Esophagus muscularis mucosa (tissue), 4 donors: ENCODE measurements at regions not wholly inside any gene's neighbourhood (a gene's known extent, or its start where the extent isn't known, plus 50 kb on each side); places are given as distances from the start of the nearest gene placed in this dataset.

Experiments used
- DNase-seq: peaks from one replicate; pipeline ENCODE4 v3.0.0-alpha.2; 2017; ENCODE audit errors: extremely low spot score
- H3K27ac ChIP-seq, 4 donors: fragments of 200-600 bp; sonication (generic); replicated peaks in 1 of 4; 1 replicate in 3 of 4; 2 replicates in 1 of 4; pipeline ENCODE4 v1.5.1; 2016 to 2019; ENCODE audit warnings: mild to moderate bottlenecking in 1 of 4
- H3K27me3 ChIP-seq, 4 donors: fragments of 200-600 bp; sonication (generic); one replicate each; pipeline versions ENCODE4 v1.5.1 to v1.6.0; 2016 to 2019
- H3K36me3 ChIP-seq, 4 donors: fragments of 200-600 bp; sonication (generic); one replicate each; pipeline ENCODE4 v1.5.1; 2016 to 2019
- H3K4me1 ChIP-seq, 4 donors: fragments of 200-600 bp; sonication (generic); one replicate each; pipeline ENCODE4 v1.5.1; 2016 to 2019
- H3K4me3 ChIP-seq, 4 donors: fragments of 200-600 bp; sonication (generic); 1 replicate in 2 of 4; 2 replicates in 2 of 4; pipeline ENCODE4 v1.5.1; 2016 to 2019; ENCODE audit warnings: mild to moderate bottlenecking in 4 of 4, moderate library complexity in 1 of 4
- H3K9me3 ChIP-seq, 4 donors: fragments of 200-600 bp; sonication (generic); 1 replicate in 3 of 4; 2 replicates in 1 of 4; pipeline ENCODE4 v1.5.1; 2016 to 2019
- CTCF ChIP-seq, 3 experiments: fragments of 200-600 bp in 2 of 3; fragments of 450-650 bp in 1 of 3; sonication (generic) in 2 of 3; IDR thresholded peaks; one replicate each; pipeline ENCODE4 v1.5.1; 2017 to 2019; ENCODE audit warnings: antibody characterized with exemption in 3 of 3, mild to moderate bottlenecking in 2 of 3, moderate library complexity in 1 of 3
- EP300 ChIP-seq: sonication (generic); formaldehyde crosslinking; IDR thresholded peaks from one replicate; pipeline ENCODE4 v1.6.1; 2017; ENCODE audit warnings: antibody characterized with exemption
- POLR2A ChIP-seq: fragments of 450-650 bp; IDR thresholded peaks from one replicate; pipeline ENCODE4 v1.6.1; 2017; ENCODE audit warnings: antibody characterized with exemption, moderate library complexity, mild to moderate bottlenecking, low read depth
- POLR2AphosphoS5 ChIP-seq, 2 donors: sonication (generic); formaldehyde crosslinking; IDR thresholded peaks; one replicate each; pipeline ENCODE4 v1.6.1; 2017; ENCODE audit warnings: antibody characterized with exemption in 2 of 2
- WGBS: methylation state at CpG from one replicate; pipeline ENCODE4 v1.1.5; 2018; 5-methylcytosine and 5-hydroxymethylcytosine counted together
- intact Hi-C: fragments of 100-400 bp; cut with DNase I; formaldehyde crosslinking; loops from one replicate; pipeline ENCODE4 v1.15.1; 2023

GRCh38 chr2:64846177-64846576 is 143.0 kb upstream of the SLC1A4 start:
- TF ChIP-seq EP300 (no peak), POLR2A (no peak), CTCF (IDR thresholded peaks at IDR 0.05) (no peak), POLR2AphosphoS5 (IDR thresholded peaks at IDR 0.05) (no peak)
- Histone ChIP-seq H3K4me1 (peaks cover 0 to 11% (median 10%) of the 10 kb centered on the region in 4 donors), H3K36me3 (no peaks in the 10 kb centered on the region), H3K27ac (no peak overlapping the region), H3K4me3 (no peak overlapping the region), H3K27me3 (no peaks in the 10 kb centered on the region), H3K9me3 (no peaks in the 10 kb centered on the region)
- 89% methylated on average over 3 of the region's 3 CpGs for WGBS
- intact Hi-C loops, result no loop called here
- no peak for DNase-seq

- no peaks in the 10 kb centered on the region for H3K9me3 ChIP-seq
- peaks cover 0 to 8% (median 6%) of the 10 kb centered on the region in 4 donors for H3K4me1 ChIP-seq
- no peak for DNase-seq
- no peaks in the 10 kb centered on the region for H3K27me3 ChIP-seq
- no peak for TF ChIP-seq CTCF (IDR thresholded peaks at IDR 0.05)
- no peak for TF ChIP-seq POLR2AphosphoS5 (IDR thresholded peaks at IDR 0.05)
- no peak for TF ChIP-seq POLR2A
- TF ChIP-seq EP300, result no peak
- H3K27ac ChIP-seq, result no peak overlapping the region
- intact Hi-C loops, result no loop called here
- H3K4me3 ChIP-seq, result no peak overlapping the region
- 97% methylated on average over 5 of the region's 5 CpGs for WGBS
- no peaks in the 10 kb centered on the region for H3K36me3 ChIP-seq
These were observed 141.3 kb upstream of the SLC1A4 start for GRCh38 chr2:64847930-64848329.

- WGBS, result 89% methylated on average over 5 of the region's 5 CpGs
- Histone ChIP-seq H3K9me3 (no peaks in the 10 kb centered on the region), H3K4me3 (no peak overlapping the region), H3K4me1 (peaks cover 0 to 8% (median 6%) of the 10 kb centered on the region in 4 donors), H3K36me3 (no peaks in the 10 kb centered on the region), H3K27ac (no peak overlapping the region), H3K27me3 (no peaks in the 10 kb centered on the region)
- intact Hi-C loops, result no loop called here
- TF ChIP-seq POLR2AphosphoS5 (IDR thresholded peaks at IDR 0.05), result no peak
- no peak for TF ChIP-seq POLR2A
- TF ChIP-seq CTCF (IDR thresholded peaks at IDR 0.05), result no peak
- no peak for TF ChIP-seq EP300
- DNase-seq, result no peak
These were observed 140.8 kb upstream of the SLC1A4 start for GRCh38 chr2:64848363-64848762.

- Histone ChIP-seq H3K4me1 (peaks cover 0 to 8% (median 6%) of the 10 kb centered on the region in 4 donors), H3K27ac (no peak overlapping the region), H3K9me3 (no peaks in the 10 kb centered on the region), H3K36me3 (no peaks in the 10 kb centered on the region), H3K27me3 (no peaks in the 10 kb centered on the region), H3K4me3 (no peak overlapping the region)
- no peak for TF ChIP-seq POLR2A
- DNase-seq, result no peak
- intact Hi-C loops, result no loop called here
These were observed 140.3 kb upstream of the SLC1A4 start for GRCh38 chr2:64848945-64849344.

- Histone ChIP-seq H3K9me3 (no peaks in the 10 kb centered on the region), H3K27ac (no peak overlapping the region), H3K4me3 (no peak overlapping the region), H3K4me1 (peaks cover 0 to 14% (median 12%) of the 10 kb centered on the region in 4 donors), H3K27me3 (no peaks in the 10 kb centered on the region), H3K36me3 (no peaks in the 10 kb centered on the region)
- TF ChIP-seq EP300 (no peak), POLR2A (no peak), POLR2AphosphoS5 (IDR thresholded peaks at IDR 0.05) (no peak), CTCF (IDR thresholded peaks at IDR 0.05) (no peak)
- intact Hi-C loops, result no loop called here
- no peak for DNase-seq
These were observed 138.6 kb upstream of the SLC1A4 start for GRCh38 chr2:64850642-64851041.
